GM19023 (cell line): ENCODE measurements at regions not wholly inside any gene's neighbourhood (a gene's known extent, or its start where the extent isn't known, plus 50 kb on each side); places are given as distances from the start of the nearest gene placed in this dataset.
A peak's percentile ranks its signal among the peaks of the same experiment; 100 is the strongest.

Experiments used
- ATAC-seq: cut with Tn5 transposase; IDR thresholded peaks from one replicate; pipeline ENCODE4 v1.9.1; 2021; ENCODE audit warnings: mild to moderate bottlenecking, moderate library complexity; ENCODE audit not compliant: unreplicated experiment

DNA sequence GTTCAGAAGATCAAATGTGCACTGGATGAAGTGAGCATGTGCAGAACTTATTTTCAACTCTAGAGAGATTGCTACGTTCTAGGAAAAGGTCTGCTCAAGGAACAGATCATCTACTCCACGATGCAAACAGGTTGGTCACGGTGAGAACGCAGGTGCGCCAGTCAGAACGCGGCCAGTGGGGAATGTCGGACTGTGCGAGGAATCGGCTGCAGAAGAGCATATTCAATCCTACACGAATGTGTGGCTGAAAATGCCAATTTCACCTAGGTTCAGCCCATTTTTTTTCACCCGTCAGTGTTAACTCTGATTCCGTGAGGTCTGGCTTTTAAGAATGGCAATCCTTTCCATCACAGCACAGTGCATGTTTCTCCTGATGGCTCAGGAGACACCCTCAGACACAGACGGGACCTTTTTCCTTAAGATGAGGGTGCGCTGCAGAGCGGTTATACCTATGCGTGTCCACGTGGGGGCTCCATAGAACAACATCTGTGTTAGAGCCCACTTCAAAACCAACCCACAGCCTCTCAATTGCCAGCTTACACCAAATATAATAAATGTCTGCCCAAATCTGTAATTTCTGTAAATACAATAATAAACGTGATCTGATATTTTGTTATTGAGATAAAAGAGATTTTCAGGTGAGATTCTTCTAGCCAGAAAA is 250.4 kb downstream of the FOXA2 start:
- peak; percentile 72 for ATAC-seq

GRCh38 chr20:22324505-22324904 is 259.9 kb downstream of the FOXA2 start:
- no peak for ATAC-seq

DNA sequence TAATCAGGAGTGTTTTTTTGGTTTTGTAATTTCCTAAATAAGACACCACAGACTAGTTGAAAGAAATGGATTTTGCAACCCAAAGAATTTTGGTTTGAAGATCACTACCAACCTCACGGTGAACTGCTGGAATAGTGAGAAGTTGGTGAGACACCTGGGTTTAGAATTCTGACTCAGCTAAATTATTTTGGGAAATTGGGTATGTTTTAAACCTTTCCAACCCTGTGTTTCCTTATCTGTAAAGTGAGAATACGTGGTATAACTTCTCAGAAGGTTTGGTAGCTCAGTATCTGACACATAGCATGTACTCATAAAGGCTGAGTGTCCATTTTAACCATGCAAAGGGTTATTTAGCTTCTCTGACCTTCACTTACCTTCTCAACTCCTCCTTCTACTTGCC is 261.9 kb downstream of the FOXA2 start:
- ATAC-seq = no peak

DNA sequence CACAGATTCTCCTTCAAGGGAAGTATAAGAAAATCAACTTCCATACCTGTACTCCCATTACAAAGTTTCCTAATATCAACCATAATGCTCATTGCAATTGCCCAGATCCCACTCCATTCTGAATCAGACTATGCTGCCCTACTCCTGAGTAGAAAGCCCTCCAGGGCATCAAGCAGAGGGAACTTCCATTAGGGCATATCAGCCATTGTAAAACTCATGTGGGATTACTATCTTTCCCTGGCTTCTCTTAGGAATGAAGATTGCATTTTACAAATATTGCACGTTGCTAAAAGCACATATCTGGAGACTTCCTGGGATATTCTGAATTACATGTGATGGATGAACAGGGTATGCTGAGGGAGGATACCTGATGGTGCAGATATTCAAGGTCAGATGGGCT is 263.2 kb downstream of the FOXA2 start:
- no peak for ATAC-seq

- ATAC-seq = no peak
Observed at GRCh38 chr20:22320245-22320915, 264.0 kb downstream of the FOXA2 start.

GRCh38 chr20:22315771-22316170 is 268.6 kb downstream of the FOXA2 start:
- ATAC-seq = no peak

- ATAC-seq = no peak
Observed at GRCh38 chr20:22315073-22315472, 269.3 kb downstream of the FOXA2 start.

DNA sequence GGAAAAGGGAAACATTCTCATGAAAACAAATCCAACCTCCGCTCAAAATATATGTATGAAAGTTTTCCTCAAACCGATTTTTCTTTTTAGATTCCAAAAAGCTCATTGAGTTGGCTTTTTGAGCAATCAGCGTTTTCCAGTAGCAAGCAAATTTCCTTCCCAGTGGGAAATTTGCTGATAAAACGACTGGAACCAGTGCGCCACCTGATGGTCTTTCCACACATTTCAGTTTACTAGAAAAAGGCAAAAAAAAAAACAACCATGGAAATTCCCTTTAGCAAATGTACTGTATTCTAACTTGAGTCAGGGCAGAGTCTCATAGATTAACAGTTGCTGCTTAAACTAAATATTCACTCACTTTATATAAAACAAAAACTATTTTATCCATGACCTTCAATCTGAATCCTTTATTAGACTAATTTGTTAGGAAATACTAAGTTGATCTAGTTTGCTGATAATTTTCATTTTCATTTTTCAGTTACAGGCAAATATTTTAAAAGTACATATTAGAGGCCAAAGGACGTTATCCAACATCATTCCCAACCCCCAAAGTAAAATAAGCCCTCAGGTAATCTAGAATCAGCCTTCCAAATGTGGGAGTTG is 271.5 kb downstream of the FOXA2 start:
- ATAC-seq = no peak

DNA sequence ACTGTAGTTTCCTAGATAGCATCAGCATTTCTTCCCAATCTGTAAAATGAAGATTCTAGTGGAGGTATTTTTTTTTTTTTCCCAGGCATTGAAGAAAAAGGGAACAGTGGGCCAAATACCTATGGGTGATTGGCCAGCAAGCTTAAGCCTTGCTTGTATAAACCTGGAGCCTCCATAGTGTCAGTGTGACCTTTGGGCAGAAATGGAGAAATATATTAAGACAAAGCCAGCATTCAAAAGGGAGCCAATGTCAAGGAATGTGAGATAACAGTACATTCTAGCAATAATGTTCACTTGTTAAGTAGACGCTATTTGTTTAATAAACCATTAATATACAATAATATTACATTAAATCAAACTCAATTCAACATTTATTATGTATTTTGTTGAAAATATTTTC is 275.4 kb downstream of the FOXA2 start:
- no peak for ATAC-seq

DNA sequence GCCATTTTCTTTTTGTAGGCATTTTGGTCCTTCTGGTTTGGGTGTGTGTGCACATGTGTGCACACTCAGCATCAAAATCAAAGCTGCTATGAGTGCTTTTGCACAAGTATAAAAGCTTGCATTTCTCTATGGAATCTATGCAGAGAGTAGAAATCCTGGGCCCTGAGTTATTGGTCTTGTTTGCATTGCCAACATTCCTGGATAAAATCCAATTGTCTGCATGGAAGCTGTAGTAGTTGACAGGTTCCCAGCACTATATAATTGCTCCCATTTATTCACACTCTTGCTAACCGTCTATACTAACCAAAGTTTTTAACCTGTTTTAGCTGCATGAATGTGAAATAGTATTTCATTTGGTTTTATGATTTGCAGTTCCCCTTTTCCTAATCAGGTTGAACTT is 277.0 kb downstream of the FOXA2 start:
- ATAC-seq = no peak

DNA sequence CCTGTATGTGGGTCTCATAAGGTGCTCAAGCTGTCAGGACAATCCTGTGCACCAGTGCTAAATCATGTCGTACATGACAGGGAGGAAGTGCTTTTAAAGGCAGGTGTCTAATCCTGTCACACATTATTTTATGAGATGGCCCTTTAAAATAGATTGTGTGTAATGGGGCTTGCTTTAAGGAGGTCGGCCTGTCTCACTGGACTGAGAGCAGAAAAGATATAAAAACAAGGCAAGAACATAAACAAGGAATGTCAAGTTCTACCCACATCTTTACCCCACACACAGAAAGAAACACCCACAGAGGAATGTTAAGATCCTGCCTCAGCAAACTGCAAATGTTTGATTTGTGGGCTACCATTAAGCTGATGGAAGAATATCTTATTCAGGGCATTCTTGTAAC is 279.0 kb downstream of the FOXA2 start:
- no peak for ATAC-seq

DNA sequence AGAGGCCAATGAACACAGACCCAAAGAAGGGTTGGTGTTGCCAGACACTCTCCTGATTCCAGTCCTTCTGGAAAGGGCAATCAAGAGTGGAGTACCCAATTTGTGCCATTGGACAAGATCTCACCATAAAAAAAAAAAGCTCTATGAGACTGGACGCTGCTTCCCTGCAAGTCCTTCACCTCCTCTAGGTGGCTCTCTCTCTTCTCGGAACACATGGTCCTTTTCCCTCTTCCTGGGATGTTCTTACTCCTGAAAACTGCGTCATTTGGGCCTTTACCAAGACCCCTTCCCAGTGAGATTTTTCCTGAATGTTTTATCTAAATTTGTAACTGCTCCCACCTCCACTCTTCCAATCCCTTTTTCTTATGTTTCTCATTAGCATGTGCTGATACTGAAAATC is 280.8 kb downstream of the FOXA2 start:
- no peak for ATAC-seq

DNA sequence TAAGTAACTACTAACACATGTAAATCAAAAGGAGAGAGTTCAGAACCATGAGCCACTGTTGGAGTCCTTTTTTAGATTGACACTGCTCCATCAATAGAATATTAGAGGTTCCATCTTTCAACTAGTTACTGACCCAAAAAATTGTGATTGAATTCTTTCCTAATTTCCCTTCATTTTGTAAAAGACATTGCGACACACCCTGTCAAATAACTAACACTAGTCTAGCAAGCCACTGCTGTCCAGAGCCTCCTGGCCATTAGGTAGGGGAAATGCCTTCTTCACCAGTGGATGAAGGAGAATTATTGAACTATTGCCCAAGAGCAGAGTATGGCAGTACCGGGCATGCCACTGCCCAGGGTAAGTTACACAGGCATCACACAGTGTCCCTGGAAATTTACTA is 282.3 kb downstream of the FOXA2 start:
- no peak for ATAC-seq

DNA sequence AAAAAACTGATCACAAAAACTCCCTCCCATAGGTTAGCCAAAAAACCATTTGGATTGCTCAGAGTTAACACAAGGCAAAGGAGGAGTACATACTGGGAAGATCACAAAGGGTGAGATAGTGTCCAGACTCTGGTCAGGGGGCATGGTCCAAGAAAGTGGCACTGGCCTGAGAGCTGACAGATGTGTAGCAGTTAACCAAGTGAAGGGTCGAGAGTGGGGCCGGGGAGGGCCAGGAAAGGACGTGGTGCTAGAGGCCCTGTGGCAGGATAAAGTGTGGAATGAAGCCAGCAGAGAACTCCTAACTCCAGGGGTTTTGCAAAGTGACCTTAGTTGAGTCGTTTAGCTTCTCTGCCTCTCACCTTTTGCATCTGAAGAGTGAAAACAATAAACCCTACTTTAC is 290.5 kb downstream of the FOXA2 start:
- no peak for ATAC-seq

DNA sequence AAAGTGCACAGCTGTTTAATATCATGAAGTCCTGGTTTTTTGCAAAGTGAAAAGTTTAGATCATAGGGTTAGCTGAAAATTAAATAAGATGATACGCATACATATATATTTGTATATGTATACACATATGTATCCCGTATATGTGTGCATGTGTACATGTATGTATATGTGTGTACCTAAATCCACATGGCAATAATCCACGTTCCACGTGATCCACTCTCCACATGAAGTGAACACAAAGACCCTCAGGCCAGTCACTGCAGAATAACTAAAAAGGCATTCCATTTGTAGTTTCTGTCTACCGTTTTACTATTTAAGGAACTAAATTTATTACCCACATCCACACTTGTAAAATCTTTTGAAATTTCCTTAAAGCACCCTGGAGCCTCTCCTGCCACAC is 294.9 kb downstream of the FOXA2 start:
- ATAC-seq = no peak

- ATAC-seq = no peak
Observed at GRCh38 chr20:22288957-22289356, 295.4 kb downstream of the FOXA2 start.

DNA sequence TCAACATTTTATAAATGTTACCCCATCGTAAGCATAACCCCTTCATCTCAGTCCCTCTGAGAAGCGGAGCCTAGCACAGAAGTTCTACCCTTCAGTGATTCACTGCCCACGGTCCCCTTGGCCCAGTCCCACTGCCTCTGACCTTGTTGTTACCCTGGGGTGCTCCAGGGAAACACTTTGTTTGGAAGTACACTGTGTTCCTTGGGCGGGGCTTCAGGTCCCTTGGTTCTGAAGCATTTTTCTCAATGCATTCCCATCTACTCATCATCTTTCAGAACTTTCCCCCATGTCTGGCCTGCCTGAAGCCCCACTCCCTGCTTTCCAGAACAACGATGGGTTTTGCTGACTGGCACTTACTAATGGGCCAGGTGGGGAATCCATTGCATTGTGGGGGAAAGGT is 296.2 kb downstream of the FOXA2 start:
- no peak for ATAC-seq

DNA sequence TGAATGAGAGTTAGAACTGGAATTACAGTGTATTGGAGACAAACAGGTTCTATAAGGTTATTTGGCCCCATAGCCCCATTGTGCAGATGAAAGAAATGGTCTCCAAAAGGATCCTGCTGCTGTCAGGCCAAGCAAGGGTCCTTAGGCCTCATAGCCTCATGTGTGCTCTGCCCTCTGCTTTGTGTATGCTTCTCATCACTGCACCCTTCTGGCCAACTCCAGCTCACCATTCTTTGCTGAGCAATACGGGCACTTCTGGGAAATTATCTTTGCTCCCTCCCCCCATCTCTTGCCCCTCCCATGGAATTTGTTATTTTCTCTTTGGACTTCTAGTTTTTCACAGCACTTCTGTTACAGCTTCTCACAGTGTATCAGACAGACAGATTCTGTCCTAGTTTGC is 298.8 kb downstream of the FOXA2 start:
- ATAC-seq = no peak

DNA sequence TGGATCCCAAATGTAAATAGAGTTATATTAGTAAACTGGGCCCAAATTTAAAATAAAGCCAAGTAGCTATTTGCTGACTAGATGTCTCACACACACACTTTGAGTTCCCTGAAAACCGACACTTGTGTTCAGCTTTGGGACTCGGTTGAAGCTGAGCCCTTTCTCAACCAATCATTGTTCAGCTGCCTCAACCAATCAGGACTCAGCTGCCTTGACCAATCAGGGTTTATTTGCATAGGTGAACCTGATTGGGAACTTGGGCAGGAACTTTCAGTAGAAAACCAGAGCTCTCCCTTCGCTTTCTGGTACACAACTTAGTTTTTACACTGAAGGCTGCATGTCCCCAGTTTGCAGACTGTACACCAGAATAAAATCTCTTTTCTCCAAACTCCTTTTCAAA is 301.7 kb downstream of the FOXA2 start:
- no peak for ATAC-seq

DNA sequence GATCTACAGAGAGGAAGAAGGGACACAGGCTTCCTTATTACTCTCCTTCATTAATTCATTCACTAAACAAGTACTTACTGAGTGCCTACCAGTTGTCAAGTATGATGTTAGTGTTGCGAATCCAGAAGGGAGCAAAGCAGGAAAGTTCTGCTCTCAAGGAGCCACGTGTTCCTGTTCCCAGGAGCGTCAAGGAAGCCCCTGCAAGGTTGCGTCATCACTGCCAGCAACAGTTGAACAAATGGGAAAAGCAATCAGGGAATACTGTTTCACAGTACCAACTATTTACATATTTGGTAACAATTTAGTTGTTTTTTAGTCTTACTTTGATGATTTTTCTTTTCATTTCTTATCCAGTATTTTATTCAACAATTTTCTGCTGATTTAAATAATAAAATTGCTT is 310.0 kb downstream of the FOXA2 start:
- ATAC-seq = no peak

DNA sequence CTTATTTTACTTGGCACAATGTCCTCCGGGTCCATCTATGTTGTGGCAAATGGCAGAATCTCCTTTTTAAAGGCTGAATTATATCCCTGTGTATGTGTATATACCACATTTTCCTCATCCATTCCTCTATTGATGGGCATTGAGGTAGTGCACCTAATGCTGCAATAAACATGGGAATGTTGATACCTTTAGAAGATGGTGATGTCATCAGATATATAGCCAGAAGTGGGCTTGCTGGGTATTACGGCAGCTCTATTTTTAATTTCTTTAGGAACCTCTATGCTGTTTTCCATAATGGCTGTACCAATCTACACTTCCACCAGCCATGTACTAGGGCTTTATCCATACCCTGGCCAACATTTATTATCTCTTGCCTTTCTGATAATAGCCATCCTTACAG is 315.7 kb downstream of the FOXA2 start:
- no peak for ATAC-seq

- no peak for ATAC-seq
Observed at GRCh38 chr20:22264917-22265316, 319.5 kb downstream of the FOXA2 start.

- no peak for ATAC-seq
Observed at GRCh38 chr20:22260506-22260905, 323.9 kb downstream of the FOXA2 start.
